HUES6 (cell line): ENCODE measurements at regions not wholly inside any gene's neighbourhood (a gene's known extent, or its start where the extent isn't known, plus 50 kb on each side); places are given as distances from the start of the nearest gene placed in this dataset.

ENCODE experiments used
- H3K27ac ChIP-seq: 2 replicates; pipeline ENCODE4 v1.7.0; 2013; ENCODE audit warnings: low read depth, mild to moderate bottlenecking, low read length, inconsistent platforms
- H3K27me3 ChIP-seq: 2 replicates; pipeline ENCODE4 v1.6.1; 2013; ENCODE audit warnings: low read length; ENCODE audit not compliant: control insufficient read depth, insufficient read depth
- H3K36me3 ChIP-seq: 2 replicates; pipeline ENCODE4 v1.6.1; 2013; ENCODE audit warnings: low read length; ENCODE audit not compliant: control insufficient read depth, insufficient read depth
- H3K4me1 ChIP-seq: 2 replicates; pipeline ENCODE4 v1.6.1; 2013; ENCODE audit warnings: low read length; ENCODE audit not compliant: control insufficient read depth, insufficient read depth
- H3K4me3 ChIP-seq: 2 replicates; pipeline ENCODE4 v1.5.1; 2013; ENCODE audit warnings: low read depth, low read length
- H3K9ac ChIP-seq: one replicate; pipeline ENCODE4 v1.6.1; 2013; ENCODE audit warnings: mild to moderate bottlenecking, low read length
- H3K9me3 ChIP-seq: 2 replicates; pipeline ENCODE4 v1.6.1; 2013; ENCODE audit warnings: low read depth, low read length; ENCODE audit not compliant: control insufficient read depth, insufficient read depth

GRCh38 chr2:56021136-56021474 is 97.5 kb upstream of the EFEMP1 start:
- Histone ChIP-seq H3K36me3 (no peaks in the 10 kb centered on the region), H3K27me3 (no peaks in the 10 kb centered on the region), H3K4me3 (no peak overlapping the region), H3K9me3 (no peaks in the 10 kb centered on the region), H3K4me1 (no peaks in the 10 kb centered on the region), H3K9ac (no peak overlapping the region), H3K27ac (no peak overlapping the region)

GRCh38 chr2:56021579-56021978 is 98.0 kb upstream of the EFEMP1 start:
- Histone ChIP-seq H3K27ac (no peak overlapping the region), H3K36me3 (no peaks in the 10 kb centered on the region), H3K27me3 (no peaks in the 10 kb centered on the region), H3K4me1 (no peaks in the 10 kb centered on the region), H3K4me3 (no peak overlapping the region), H3K9ac (no peak overlapping the region), H3K9me3 (no peaks in the 10 kb centered on the region)

DNA sequence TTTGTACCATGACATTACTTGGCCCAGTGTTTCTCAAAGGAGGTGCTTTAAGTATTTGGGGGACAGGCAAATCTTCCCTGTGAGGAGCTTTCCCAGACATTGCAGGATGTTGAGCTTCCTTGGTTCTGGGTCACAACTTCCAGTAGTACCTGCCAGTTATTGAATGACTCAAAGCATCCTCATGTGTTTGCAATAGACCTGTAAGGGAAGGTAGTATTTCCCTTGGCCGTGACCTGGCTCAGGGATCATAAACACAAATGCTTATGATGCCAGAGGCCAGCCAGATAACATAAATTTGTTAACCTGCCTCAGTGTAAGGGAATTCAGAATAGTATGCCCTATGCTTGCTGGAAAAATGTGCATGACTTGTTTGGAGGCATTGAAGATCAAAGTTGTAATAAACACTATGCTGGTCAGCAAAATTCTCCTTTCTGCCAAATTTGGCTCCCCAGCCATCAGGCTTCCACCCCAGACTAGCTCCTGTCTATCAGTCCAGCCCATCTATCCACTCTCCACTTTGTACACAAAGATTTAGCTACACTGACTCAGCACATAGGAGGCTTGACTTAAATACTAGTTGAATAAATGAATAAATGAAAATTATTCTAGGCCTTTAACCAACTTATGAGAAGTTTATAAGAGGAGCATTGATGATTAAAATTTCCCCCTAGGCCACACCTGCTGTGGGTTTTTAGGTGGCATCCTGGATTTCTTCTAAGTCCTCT is 102.0 kb upstream of the EFEMP1 start:
- no peaks in the 10 kb centered on the region for H3K9me3 ChIP-seq
- H3K27me3 ChIP-seq: no peaks in the 10 kb centered on the region
- H3K4me1 ChIP-seq: no peaks in the 10 kb centered on the region
- no peak overlapping the region for H3K27ac ChIP-seq
- H3K4me3 ChIP-seq: no peak overlapping the region
- H3K36me3 ChIP-seq: no peaks in the 10 kb centered on the region
- H3K9ac ChIP-seq: no peak overlapping the region

- no peaks in the 10 kb centered on the region for H3K9me3 ChIP-seq
Observed at GRCh38 chr2:56026828-56027227, 103.2 kb upstream of the EFEMP1 start.

DNA sequence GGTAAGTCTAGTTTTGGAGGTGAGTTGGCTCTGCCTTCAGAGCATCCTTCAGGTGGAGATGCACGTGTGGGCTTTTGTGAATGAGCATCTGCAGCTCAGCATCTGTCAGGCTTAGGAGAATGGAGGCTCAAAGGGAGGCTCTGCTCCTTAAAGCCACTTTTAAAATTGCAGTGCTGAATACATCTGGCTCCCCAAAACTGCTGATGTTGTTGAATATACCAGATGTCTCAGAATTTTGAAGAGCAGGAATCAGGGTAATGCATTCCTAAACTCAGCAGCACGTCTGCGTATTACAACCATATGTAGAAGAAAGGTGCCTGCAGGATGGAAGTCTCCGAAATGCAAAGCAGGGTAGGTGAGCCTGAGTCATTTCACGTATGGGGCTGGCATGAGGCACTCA is 106.5 kb upstream of the EFEMP1 start:
- Histone ChIP-seq H3K9ac (no peak overlapping the region), H3K27ac (no peak overlapping the region), H3K36me3 (no peaks in the 10 kb centered on the region), H3K9me3 (no peaks in the 10 kb centered on the region), H3K27me3 (no peaks in the 10 kb centered on the region), H3K4me1 (no peaks in the 10 kb centered on the region), H3K4me3 (no peak overlapping the region)

More at GRCh38 chr2:56026828-56027227, 103.2 kb upstream of the EFEMP1 start:
- Histone ChIP-seq H3K4me1 (no peaks in the 10 kb centered on the region), H3K9ac (no peak overlapping the region), H3K4me3 (no peak overlapping the region), H3K36me3 (no peaks in the 10 kb centered on the region), H3K27ac (no peak overlapping the region), H3K27me3 (no peaks in the 10 kb centered on the region)

DNA sequence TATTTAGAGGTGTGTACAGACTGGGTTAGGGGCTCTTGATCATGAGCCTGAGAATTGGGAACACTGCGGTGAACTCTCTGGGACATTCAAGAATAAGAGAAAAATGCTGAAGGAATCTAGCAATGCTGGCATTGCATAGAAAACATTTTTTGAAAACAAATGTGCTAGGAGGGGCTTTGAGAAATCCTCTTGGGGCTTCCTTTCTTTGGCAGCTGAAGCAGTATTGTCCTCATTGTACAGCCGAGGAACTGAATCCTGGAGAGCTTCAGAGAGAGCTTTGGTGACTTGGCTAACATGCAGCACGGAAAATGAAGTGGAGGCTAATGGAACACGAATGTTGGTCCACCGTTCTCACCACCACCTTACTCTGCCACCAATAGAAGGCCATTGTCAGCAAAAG is 107.3 kb upstream of the EFEMP1 start:
- Histone ChIP-seq H3K27ac (no peak overlapping the region), H3K9me3 (no peaks in the 10 kb centered on the region), H3K4me3 (no peak overlapping the region), H3K27me3 (no peaks in the 10 kb centered on the region), H3K36me3 (no peaks in the 10 kb centered on the region), H3K4me1 (no peaks in the 10 kb centered on the region), H3K9ac (no peak overlapping the region)

- no peaks in the 10 kb centered on the region for H3K4me1 ChIP-seq
- H3K9me3 ChIP-seq: no peaks in the 10 kb centered on the region
- no peaks in the 10 kb centered on the region for H3K36me3 ChIP-seq
- no peaks in the 10 kb centered on the region for H3K27me3 ChIP-seq
- no peak overlapping the region for H3K9ac ChIP-seq
- H3K27ac ChIP-seq: no peak overlapping the region
- H3K4me3 ChIP-seq: no peak overlapping the region
Observed at GRCh38 chr2:56034258-56034657, 110.7 kb upstream of the EFEMP1 start.

- H3K27ac ChIP-seq: no peak overlapping the region
- H3K27me3 ChIP-seq: no peaks in the 10 kb centered on the region
- no peak overlapping the region for H3K9ac ChIP-seq
- no peaks in the 10 kb centered on the region for H3K36me3 ChIP-seq
- no peaks in the 10 kb centered on the region for H3K4me1 ChIP-seq
- no peaks in the 10 kb centered on the region for H3K9me3 ChIP-seq
- no peak overlapping the region for H3K4me3 ChIP-seq
Observed at GRCh38 chr2:56040189-56040588, 116.6 kb upstream of the EFEMP1 start.

DNA sequence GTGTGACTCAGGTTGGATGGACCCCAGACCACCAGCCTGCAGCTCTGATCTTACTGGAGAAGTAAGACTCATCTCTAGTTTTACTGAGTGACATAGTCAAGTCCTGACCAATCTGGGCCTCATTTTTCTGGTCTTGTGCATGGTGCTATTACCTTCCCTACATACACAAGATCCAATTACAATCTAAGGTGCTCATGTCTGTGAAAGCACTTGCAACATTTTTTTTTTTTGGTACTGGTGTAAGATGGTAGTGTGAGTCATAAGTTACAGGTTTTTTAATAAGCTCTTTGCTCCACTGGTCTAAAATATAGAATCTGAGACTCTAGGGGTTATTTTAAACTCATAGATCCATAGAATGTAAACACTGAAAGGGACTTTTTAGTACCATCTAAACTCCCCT is 117.3 kb upstream of the EFEMP1 start:
- H3K27me3 ChIP-seq: no peaks in the 10 kb centered on the region
- no peaks in the 10 kb centered on the region for H3K36me3 ChIP-seq
- H3K27ac ChIP-seq: no peak overlapping the region
- H3K4me1 ChIP-seq: no peaks in the 10 kb centered on the region
- no peak overlapping the region for H3K9ac ChIP-seq
- no peak overlapping the region for H3K4me3 ChIP-seq
- H3K9me3 ChIP-seq: no peaks in the 10 kb centered on the region

DNA sequence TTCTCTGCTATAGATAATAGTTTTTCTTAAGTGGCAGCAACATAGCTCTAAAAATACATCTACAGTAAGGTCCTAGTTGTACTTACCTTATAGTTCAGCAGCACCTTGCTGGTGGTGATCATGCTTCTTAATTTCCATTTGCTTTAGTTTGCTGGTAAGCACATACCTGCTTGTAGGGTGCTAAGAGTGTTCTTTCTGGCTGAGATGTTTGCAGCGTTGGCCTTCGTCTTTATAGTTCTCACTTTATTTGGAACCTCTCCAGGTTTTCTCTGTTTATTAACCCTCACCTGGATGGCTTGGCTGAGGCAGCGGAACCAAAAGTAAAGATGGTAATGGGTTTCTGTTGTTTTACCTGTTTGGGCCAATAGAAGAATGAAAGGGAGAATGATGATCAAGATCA is 123.6 kb upstream of the EFEMP1 start:
- Histone ChIP-seq H3K27ac (no peak overlapping the region), H3K9ac (no peak overlapping the region), H3K4me3 (no peak overlapping the region), H3K36me3 (no peaks in the 10 kb centered on the region), H3K27me3 (no peaks in the 10 kb centered on the region), H3K4me1 (no peaks in the 10 kb centered on the region), H3K9me3 (no peaks in the 10 kb centered on the region)

GRCh38 chr2:56049233-56049845 is 125.8 kb upstream of the EFEMP1 start:
- no peaks in the 10 kb centered on the region for H3K36me3 ChIP-seq
- H3K4me1 ChIP-seq: no peaks in the 10 kb centered on the region
- no peak overlapping the region for H3K9ac ChIP-seq
- no peaks in the 10 kb centered on the region for H3K27me3 ChIP-seq
- no peak overlapping the region for H3K4me3 ChIP-seq
- H3K27ac ChIP-seq: no peak overlapping the region
- H3K9me3 ChIP-seq: no peaks in the 10 kb centered on the region
